GM04504 (cell line): ENCODE measurements at regions not wholly inside any gene's neighbourhood (a gene's known extent, or its start where the extent isn't known, plus 50 kb on each side); places are given as distances from the start of the nearest gene placed in this dataset.

Experiments
- DNase-seq: peaks from one replicate; pipeline ENCODE4 v3.0.0-alpha.2; 2012; ENCODE audit warnings: low read depth

- no peak for DNase-seq
These were observed 272.3 kb downstream of the PTPRU start for GRCh38 chr1:29508458-29509107.

GRCh38 chr1:29506678-29507225 is 270.4 kb downstream of the PTPRU start:
- no peak for DNase-seq

DNA sequence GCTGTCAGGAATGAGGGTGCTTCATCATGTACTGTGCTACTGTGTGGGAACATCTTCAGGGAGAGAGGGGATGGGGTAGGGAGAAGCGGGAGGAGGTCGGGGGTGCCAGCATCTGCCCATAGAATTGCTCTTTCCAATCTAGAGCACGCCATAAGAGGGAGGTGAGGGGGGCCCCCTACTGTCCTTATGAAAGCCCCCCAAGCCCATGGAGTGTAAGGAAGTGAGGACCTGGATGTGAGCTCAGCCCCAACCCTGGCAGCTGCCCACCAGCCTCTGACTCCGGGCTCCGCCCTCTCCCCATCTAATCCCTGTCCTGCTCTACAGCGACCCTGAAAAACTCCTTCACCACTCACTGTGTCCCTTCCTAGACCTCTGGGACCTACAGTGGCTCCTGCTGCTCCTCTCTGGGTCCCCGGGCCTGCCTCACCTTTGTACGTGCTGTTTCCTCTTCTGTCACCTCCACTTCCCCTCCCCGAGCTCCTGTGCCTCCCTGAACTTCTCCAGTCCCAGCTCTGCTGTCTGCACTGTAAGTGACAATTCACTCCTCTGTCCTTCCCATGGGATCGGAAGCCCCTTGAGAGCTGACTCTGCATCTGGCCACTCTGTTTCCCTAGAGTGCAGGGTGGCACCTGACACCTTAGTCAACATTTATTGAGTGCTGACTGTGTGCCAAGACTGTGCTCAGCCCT is 269.4 kb downstream of the PTPRU start:
- DNase-seq, result no peak

DNA sequence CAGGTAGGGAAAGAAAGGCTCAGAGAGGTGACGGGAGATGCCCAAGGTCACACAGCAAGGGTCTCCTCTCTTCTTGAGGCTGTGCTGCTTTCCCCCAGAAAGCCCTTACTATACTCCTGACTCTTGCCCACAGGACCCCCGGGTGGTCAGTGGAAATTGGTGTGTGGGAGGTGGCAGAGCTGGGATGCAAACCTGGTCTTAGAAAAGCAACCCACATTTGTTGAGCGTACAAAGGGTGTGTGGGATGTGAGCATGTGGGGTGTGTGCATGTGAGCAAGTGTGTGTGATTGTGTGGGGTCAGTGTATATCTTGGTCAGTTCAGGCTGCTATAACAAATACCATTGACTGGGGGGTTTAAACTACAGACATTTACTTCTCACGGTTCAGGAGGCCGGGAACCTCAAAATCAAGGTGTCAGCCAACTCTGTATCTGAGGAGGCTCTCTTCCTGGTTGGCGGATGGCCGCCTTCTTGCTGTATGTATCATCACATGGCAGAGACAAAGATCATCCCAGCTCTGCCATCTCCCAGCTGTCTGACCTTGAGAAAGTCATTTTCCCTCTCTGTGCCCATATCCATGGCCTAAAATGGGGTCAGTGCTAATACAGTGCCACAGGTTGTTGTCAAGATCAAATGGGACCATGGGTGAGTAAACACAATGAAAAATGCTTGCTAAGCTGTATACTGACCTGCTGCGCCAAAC is 268.5 kb downstream of the PTPRU start:
- no peak for DNase-seq

GRCh38 chr1:29504196-29504595 is 267.9 kb downstream of the PTPRU start:
- DNase-seq, result no peak

DNA sequence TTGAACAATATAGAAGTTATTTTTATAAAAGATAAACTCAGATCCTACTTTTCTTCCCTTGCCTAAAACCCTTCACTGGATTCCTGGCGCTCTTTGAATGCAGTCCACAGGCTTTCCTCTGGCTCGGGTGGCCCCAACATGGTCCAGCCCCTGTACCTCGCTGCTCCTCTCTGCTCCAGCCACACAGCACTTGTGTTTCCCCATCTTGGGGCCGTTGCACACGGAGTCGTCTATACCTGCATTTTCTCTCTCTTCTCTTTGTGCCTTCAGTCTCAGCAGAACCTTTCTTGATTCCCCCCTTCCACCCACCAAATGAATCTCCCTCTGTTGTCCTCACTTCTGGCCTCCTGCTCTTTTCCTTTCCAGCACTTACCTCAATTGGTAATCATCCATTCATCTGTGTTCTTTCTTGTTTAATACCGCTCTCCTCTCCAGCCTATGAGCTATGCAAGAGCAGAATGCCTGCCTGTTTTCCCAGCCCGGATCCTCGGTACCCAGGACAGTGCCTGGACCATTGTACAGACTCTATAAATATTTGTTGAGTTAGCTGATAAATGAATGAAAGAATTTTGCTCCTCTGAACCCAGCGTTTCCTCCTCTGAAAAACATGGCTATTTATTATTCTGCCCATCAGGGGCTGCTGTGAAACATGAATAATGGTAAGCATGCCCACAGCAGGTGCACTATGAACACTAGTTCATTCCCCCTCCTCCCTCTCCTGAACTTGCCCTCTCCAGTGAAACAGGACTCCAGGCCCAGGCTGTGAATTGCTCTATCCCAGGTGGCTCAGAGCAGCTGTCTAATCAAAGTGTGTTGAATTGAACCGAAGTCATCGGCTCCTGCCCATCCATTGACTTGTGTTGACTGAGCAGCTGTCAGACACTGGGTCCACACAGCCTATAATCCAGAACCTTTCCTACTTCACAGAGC is 266.9 kb downstream of the PTPRU start:
- DNase-seq, result no peak

DNA sequence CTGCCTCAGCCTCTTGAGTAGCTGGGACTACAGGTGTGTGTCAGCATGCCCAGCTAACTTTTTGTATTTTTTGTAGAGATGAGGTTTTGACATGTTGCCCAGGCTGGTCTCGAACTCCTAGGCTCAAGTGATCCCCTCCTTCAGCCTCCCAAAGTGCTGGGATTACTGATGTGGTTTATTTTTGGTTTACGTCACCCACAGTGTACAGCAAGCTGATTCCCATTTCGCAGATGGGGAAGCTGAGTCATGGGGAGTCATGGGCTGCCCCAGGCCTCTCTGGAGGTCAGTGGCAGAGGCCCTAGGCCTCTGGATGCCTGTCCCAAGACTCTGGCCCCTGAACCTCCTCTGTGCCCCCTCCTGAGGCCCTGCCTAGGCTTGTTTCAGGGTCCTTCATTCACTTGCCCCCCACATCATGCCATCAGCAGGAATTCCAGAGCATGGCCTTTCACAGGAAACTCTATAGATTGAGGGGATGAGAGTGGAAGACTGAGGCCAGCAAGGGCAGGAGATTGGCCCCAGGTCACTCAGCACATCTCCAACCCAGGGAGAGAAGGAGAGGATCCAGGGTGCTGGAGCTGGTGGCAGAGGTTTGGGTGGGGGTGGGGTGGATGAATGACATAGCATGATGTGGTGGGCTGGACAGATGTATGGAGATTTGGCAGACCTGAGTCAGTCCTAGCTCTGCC is 266.0 kb downstream of the PTPRU start:
- no peak for DNase-seq

DNA sequence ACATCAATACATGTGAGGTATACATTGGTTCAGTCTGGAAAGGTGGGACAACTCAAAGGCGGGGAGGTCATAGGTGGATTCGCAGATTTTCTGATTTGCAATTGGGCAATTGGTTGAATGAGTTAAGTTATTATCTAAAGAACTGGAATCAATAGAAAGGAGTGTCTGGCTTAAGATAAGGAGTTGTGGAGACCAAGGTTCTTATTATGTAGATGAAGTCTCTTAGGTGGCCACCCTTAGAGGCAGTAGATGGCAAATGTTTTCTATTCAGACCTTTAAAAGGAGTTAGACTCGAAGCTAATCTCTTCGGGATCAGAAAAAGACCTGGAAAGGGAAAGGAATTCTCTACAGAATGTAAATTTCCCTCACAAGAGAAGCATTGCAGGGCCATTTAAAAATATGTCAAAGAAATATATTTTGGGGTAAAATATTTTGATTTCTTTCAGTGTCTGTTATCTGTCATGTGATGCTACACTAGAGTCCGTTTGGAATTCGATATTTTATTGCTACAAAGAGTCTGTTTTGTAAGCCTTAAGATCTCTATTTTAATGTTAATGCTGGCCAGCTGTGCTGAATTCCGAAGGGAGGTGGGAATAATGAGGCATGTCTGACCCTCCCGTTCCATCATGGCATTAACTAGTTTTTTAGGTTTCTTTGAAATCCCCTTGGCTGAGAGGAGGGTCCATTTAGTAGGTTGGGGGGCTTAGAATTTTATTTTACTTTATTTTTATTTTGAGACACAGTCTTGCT is 265.1 kb downstream of the PTPRU start:
- DNase-seq, result no peak

DNA sequence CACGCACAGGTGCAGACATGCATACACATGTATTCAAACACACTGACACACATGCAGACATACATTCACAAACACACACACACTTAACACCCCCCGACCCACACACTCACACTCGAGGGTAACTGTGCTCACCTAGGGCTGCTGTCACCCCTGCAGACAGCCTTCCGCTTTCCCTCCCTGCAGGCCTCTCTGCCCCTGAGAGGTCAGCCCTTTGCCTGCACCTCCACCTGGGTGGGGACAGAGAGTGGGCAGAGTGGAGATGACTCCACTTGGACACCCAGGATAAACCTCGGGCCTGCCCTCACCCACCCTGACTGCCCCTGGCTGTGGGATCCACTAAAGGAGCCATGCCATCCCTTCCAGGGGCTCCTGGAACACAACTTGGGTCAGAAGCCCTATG is 264.3 kb downstream of the PTPRU start:
- DNase-seq, result no peak

DNA sequence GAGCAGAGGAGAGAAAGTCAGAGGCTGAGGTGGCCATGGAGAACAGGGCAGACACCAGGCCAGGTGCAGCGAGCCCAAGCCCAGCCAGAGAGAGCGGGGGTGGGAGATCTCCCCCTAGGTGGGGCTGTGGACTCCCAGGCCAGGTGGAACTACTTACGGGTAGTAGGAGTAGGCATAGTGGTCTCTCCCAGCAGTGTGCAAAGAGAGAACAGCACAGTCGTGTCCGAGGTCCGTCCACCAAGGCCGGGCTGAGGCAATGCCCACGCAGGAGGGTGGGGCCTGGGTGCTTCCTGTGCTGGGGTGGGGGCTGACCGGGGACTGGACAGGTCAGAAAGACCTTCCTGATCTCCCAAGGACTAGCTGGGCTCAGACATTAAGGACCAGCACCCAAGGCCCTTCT is 263.7 kb downstream of the PTPRU start:
- no peak for DNase-seq

GRCh38 chr1:29499104-29499650 is 262.9 kb downstream of the PTPRU start:
- DNase-seq, result no peak

DNA sequence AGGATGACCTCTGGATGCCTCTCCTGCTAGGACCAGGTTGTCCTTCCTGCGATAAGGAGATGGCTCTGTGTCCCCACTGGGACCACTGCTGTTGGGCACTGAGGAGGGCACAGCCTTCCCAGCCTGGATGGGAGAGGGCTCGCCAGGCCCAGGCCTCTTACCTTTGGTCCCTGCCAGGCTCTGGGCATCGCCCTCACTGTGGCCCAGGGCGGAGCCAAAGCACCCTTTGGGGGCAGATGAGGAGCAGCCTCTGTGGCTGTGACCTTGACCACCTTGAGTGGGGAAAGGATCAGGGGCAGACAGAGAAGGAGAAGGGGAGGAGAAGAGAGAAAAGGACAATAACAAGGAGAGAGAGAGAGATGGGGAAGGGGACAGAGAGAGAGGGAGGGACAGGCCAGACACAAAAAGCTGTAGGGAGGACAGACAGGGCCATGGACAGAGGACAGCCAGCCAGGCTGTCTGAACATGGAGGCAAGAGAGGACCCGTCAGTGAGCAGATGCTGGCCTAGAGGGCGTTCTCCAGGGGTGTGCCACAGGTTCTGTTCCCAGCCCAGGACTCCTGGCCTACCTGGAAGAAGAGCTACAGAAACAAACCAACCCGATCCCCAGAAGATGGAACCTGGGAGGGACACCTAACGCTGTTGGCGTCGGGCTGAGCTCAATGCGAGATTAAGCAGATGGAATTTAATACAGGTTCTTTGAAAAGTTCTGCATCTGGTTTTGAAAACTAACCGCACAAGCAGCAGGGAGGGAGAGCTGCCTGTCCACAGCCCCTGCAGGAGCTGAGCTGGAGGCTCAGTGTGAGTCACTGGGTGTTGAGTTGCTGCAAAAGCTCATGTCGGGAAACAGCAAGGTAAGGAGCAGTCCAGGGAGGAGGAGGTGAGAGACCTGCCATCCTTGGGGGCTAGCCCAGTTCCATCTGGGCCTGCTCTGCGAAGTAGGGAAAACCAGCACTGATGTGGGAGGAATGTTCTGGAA is 262.1 kb downstream of the PTPRU start:
- DNase-seq, result no peak

- DNase-seq, result no peak
These were observed 261.2 kb downstream of the PTPRU start for GRCh38 chr1:29497395-29498125.

GRCh38 chr1:29496701-29497100 is 260.4 kb downstream of the PTPRU start:
- DNase-seq, result no peak

DNA sequence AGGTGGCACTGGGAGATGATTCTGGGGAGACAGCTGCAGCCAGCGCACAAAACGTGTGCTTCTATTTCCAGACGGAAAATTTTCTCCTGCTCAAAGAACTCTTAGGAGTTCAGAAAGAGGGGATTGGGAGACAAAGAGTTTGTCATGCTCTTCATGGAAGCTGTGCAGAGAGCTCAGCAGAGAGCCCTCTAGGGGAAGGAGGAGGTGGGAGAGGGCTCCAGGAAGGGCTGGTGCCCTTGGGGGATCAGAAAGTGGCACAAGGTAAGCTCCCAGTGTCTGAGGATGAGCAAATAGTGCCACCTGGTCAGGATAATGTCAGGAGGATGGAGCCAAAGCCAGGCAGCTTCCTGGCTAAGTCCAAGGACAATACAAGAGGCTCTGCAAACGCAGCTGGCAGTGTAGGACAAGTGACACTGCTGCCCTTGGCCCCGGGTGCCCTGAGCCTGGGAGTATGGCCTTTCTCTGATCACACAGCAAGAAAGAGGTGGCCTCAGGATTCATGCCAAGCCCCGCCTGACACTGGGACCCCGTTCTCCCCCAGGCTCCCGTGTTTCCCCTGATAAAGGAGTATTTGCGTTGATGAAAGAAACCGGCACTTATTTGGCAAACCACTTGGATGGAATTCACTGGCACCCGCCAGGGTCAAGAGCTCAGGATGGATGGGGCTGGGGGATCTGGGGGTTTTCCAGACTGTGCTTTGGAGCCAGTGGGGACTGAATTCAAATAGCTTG is 254.0 kb downstream of the PTPRU start:
- DNase-seq, result no peak

DNA sequence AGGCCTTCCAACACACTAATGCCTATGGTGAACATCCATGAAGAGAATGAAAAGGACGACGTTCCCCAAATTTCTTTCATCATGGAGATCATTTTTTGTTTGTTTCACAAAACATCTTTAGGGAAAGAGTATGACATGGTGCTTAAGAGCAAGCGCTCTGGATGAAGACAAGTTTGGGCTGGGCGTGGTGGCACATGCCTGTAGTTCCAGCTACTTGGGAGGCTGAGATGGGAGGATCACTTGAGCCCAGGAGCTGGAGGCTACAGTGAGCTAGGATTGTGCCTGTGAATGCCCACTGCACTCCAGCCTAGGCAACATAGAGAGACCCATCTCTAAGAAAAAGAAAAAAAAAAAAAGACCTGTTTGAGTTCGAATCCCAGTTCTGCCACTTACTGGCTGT is 253.1 kb downstream of the PTPRU start:
- DNase-seq, result no peak

DNA sequence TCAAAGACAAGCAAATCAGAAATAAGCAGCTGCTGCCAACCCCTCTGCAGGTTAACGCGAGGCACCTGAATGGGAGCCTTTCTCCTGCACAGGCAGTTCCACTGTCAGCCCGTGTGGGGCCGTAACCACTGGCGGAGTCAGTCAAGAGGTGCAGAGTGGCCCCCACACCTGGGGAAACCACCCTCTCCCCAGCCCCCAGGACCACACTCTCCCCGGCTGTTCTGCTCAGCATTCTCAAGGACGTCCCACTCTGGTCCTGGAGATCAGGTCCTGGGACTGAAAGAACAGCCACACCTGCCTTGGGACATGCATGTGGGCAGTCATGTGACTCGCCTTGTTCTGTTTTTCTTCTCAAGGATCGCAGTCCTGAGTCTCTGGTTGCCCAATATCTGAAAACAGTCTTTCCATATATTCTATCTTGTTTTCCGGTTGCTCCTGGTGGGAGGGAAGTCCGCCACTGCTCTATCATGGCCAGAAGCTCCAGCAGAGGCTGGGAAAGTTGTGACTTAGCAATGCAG is 252.5 kb downstream of the PTPRU start:
- no peak for DNase-seq
